ENCODE measurements at regions not wholly inside any gene's neighbourhood (a gene's known extent, or its start where the extent isn't known, plus 50 kb on each side); places are given as distances from the start of the nearest gene placed in this dataset.

DNA sequence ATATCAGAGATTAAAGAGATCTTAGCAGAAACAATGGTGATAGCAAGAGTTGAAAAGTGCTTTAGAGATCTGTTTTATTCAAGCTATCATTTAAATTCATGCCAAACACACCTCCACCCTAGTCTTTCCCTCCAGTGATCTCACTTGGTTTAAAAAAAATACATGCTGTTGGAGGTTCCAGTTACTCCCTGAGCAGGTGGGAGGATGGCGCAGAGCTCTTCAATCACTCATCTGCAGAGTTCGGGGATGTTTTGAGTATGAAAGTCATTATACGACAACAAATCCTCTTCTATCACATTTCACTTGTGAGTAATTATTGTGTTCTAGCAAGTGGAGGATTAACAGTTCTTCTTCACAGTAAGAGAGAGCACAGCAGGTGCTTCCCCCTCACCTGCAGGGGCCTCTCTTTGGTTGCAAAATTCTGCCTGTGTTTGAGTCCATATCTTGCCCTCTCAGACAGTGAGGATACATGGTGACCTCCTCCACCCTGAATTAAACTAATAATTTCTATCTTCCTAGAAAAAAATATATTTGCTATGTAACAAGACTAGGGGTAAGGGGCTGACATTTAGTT is 376.7 kb downstream of the LIG4 start:
- Histone ChIP-seq H3K9me3 (ENCODE audit: severe bottlenecking) (no peaks in the 10 kb centered on the region), H3K27me3 (ENCODE audit: insufficient read depth, low read depth, severe bottlenecking) (no peaks in the 10 kb centered on the region), H3K27ac (no peak overlapping the region), H3K36me3 (no peaks in the 10 kb centered on the region), H3K4me3 (ENCODE audit: low read depth, low read length) (no peak overlapping the region)
- TF ChIP-seq, protein P1, sequence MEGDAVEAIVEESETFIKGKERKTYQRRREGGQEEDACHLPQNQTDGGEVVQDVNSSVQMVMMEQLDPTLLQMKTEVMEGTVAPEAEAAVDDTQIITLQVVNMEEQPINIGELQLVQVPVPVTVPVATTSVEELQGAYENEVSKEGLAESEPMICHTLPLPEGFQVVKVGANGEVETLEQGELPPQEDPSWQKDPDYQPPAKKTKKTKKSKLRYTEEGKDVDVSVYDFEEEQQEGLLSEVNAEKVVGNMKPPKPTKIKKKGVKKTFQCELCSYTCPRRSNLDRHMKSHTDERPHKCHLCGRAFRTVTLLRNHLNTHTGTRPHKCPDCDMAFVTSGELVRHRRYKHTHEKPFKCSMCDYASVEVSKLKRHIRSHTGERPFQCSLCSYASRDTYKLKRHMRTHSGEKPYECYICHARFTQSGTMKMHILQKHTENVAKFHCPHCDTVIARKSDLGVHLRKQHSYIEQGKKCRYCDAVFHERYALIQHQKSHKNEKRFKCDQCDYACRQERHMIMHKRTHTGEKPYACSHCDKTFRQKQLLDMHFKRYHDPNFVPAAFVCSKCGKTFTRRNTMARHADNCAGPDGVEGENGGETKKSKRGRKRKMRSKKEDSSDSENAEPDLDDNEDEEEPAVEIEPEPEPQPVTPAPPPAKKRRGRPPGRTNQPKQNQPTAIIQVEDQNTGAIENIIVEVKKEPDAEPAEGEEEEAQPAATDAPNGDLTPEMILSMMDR (IDR thresholded peaks at IDR 0.05; ENCODE audit: low read depth, low read length) = no peak
- peak; percentile 32 for DNase-seq

DNA sequence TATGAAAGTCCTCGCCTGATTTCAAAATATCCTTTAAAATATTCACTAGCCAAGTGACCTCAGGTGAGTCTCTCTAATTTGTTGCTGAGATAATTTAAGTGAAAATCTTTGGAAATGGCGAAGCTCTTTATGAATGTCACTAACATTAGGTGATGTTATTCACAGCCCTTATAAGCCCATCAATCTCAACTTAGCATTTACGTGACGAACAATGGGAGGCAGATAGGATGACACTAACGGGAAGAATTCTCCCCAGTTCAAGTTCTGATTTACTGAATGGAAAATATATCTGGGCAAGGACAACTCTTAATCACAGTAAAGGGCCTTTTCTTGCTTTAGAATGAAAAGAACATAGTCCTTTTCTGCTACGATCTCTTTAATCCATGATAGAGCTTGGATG is 378.7 kb downstream of the LIG4 start:
- Histone ChIP-seq H3K9me3 (ENCODE audit: severe bottlenecking) (no peaks in the 10 kb centered on the region), H3K36me3 (no peaks in the 10 kb centered on the region), H3K27ac (no peak overlapping the region), H3K4me3 (ENCODE audit: low read depth, low read length) (no peak overlapping the region), H3K27me3 (ENCODE audit: insufficient read depth, low read depth, severe bottlenecking) (no peaks in the 10 kb centered on the region)
- DNase-seq = no peak
- TF ChIP-seq, protein P1 (IDR thresholded peaks at IDR 0.05; ENCODE audit: low read depth, low read length) = no peak

DNA sequence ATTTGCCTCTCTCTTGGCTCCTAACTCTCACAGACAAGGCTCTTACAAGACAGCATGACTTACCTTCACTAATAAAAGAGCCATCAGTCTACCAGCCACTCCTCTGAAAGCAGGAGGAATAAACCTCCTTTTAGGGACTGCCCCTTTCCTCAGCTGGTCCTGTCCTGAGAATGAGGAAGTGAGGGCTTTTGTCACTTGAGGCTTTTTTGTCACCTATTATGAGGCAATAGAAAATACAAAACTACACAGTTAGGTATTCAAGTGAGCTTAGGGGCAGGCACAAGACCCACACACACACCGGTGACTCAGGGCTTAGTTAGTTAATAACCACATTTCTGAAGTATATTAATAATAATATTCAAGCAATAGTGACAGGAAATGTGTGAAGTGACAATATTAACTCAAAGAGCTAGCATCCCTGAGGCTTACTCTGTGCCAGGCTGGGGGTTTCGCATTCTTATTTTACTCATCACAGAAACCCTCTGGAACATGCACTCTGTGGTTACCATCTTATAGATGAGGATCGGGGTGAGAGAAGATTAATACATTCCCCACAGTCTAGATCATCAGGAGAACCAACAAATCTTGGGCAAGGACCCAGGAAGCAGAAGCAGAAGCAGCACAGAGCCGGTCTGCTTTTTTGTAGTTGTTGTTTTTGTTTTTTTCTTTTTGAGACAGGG is 379.9 kb downstream of the LIG4 start:
- H3K4me3 ChIP-seq (ENCODE audit: low read depth, low read length) = no peak overlapping the region
- H3K9me3 ChIP-seq (ENCODE audit: severe bottlenecking) = no peaks in the 10 kb centered on the region
- no peak overlapping the region for H3K27ac ChIP-seq
- DNase-seq = no peak
- TF ChIP-seq, protein P1 (IDR thresholded peaks at IDR 0.05; ENCODE audit: low read depth, low read length) = no peak
- H3K27me3 ChIP-seq (ENCODE audit: insufficient read depth, low read depth, severe bottlenecking) = no peaks in the 10 kb centered on the region
- H3K36me3 ChIP-seq = no peaks in the 10 kb centered on the region

DNA sequence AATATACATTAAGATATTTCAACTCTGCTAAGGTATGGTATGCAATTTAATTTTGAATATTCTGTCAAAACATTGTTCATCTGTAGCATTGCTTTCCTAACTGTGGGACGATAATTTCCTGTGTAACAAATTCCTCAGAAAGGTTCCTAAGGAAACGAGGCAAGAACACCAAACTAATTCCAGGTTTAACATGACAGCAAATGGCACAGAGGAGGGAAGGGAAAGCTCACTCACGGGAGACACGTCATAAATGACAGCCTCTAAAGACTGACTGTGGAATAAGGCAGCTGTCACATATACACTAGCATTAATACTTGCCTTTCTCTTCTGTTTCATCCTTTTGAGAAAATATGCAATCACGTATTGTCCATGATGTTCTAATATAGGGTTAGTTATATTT is 380.6 kb downstream of the LIG4 start:
- no peak for DNase-seq
- no peak overlapping the region for H3K4me3 ChIP-seq (ENCODE audit: low read depth, low read length)
- no peaks in the 10 kb centered on the region for H3K9me3 ChIP-seq (ENCODE audit: severe bottlenecking)
- H3K27me3 ChIP-seq (ENCODE audit: insufficient read depth, low read depth, severe bottlenecking) = no peaks in the 10 kb centered on the region
- TF ChIP-seq, protein P1 (IDR thresholded peaks at IDR 0.05; ENCODE audit: low read depth, low read length) = no peak
- no peaks in the 10 kb centered on the region for H3K36me3 ChIP-seq
- no peak overlapping the region for H3K27ac ChIP-seq

DNA sequence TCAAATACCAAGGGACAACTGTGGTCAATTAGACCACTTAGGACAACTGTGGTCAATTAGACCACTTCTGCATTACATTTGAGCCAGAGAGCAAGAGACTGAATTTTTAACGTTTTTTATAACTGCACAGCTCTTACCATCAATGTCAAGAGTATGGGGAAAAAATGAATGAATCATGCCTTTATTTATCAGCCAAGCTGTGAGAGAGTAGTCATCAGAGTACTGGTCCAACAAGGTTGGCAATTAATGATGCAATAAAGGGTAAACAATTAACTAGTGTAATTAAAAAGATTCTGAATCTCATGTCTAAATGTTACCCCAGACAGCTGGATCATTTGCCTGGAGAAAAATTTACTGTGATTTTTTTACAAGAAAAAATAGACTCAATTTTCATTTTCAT is 381.1 kb downstream of the LIG4 start:
- Histone ChIP-seq H3K4me3 (ENCODE audit: low read depth, low read length) (no peak overlapping the region), H3K27me3 (ENCODE audit: insufficient read depth, low read depth, severe bottlenecking) (no peaks in the 10 kb centered on the region), H3K9me3 (ENCODE audit: severe bottlenecking) (no peaks in the 10 kb centered on the region), H3K36me3 (no peaks in the 10 kb centered on the region), H3K27ac (no peak overlapping the region)
- TF ChIP-seq, protein P1 (IDR thresholded peaks at IDR 0.05; ENCODE audit: low read depth, low read length) = no peak
- no peak for DNase-seq

Data from WERI-Rb-1 (cell line).